CD14-positive monocyte (primary cell): ENCODE measurements at regions not wholly inside any gene's neighbourhood (a gene's known extent, or its start where the extent isn't known, plus 50 kb on each side); places are given as distances from the start of the nearest gene placed in this dataset.

Experiments used
- DNase-seq, 3 donors: peaks; one replicate each; pipeline ENCODE4 v3.0.0-alpha.2; 2011 to 2022
- H2AFZ ChIP-seq: 2 replicates; pipeline ENCODE4 v1.6.0; 2012; ENCODE audit warnings: mild to moderate bottlenecking, low read depth, low read length, inconsistent platforms; ENCODE audit not compliant: insufficient read depth, poor library complexity, severe bottlenecking
- H3K27ac ChIP-seq, 2 donors: 1 replicate in 1 of 2; 2 replicates in 1 of 2; pipeline ENCODE4 v1.5.1; 2012 to 2013; ENCODE audit warnings: low read length in 2 of 2, control low read depth in 1 of 2, inconsistent platforms in 1 of 2, low read depth in 1 of 2, mild to moderate bottlenecking in 1 of 2
- H3K27me3 ChIP-seq, 2 donors: one replicate each; pipeline versions ENCODE4 v1.6.0 to v1.6.1; 2011 to 2013; ENCODE audit warnings: low read length in 2 of 2; ENCODE audit not compliant: control insufficient read depth in 2 of 2, insufficient read depth in 2 of 2
- H3K36me3 ChIP-seq, 2 donors: replicated peaks in 1 of 2; 1 replicate in 1 of 2; 2 replicates in 1 of 2; pipeline versions ENCODE4 v1.5.1 to v1.6.1; 2012 to 2013; ENCODE audit warnings: low read length in 2 of 2, control low read depth in 1 of 2, inconsistent platforms in 1 of 2, mild to moderate bottlenecking in 1 of 2; ENCODE audit not compliant: insufficient read depth in 2 of 2, control insufficient read depth in 1 of 2
- H3K4me1 ChIP-seq, 2 donors: 1 replicate in 1 of 2; 2 replicates in 1 of 2; pipeline versions ENCODE4 v1.5.1 to v1.6.1; 2012 to 2013; ENCODE audit warnings: low read length in 2 of 2, control low read depth in 1 of 2, inconsistent platforms in 1 of 2, mild to moderate bottlenecking in 1 of 2, moderate library complexity in 1 of 2; ENCODE audit not compliant: insufficient read depth in 2 of 2, control insufficient read depth in 1 of 2
- H3K4me2 ChIP-seq: replicated peaks from 2 replicates; pipeline ENCODE3; 2012; ENCODE audit warnings: low read length, moderate library complexity, mild to moderate bottlenecking; ENCODE audit not compliant: poor library complexity, severe bottlenecking; ENCODE audit errors: extremely low read depth
- H3K4me3 ChIP-seq, 3 experiments: fragments of 200-600 bp in 1 of 3; sonication (generic) in 1 of 3; replicated peaks in 1 of 3; 1 replicate in 2 of 3; 2 replicates in 1 of 3; pipeline ENCODE4 v1.5.1; 2011 to 2013; ENCODE audit warnings: low read length in 3 of 3, mild to moderate bottlenecking in 3 of 3, control low read depth in 2 of 3, low read depth in 2 of 3, inconsistent platforms in 1 of 3, moderate library complexity in 1 of 3
- H3K79me2 ChIP-seq: 2 replicates; pipeline ENCODE4 v1.6.0; 2012; ENCODE audit warnings: mild to moderate bottlenecking, control low read depth, inconsistent platforms, low read length, moderate library complexity; ENCODE audit not compliant: insufficient read depth
- H3K9ac ChIP-seq: 2 replicates; pipeline ENCODE4 v1.6.0; 2017; ENCODE audit warnings: low read length, mild to moderate bottlenecking; ENCODE audit not compliant: insufficient read depth, poor library complexity, severe bottlenecking
- H3K9me3 ChIP-seq, 2 donors: replicated peaks in 1 of 2; 1 replicate in 1 of 2; 2 replicates in 1 of 2; pipeline versions ENCODE4 v1.5.1 to v1.6.1; 2012 to 2013; ENCODE audit warnings: low read length in 2 of 2, control low read depth in 1 of 2; ENCODE audit not compliant: control insufficient read depth in 1 of 2, insufficient read depth in 1 of 2
- H4K20me1 ChIP-seq: 2 replicates; pipeline ENCODE4 v1.6.0; 2012; ENCODE audit warnings: mild to moderate bottlenecking, low read length, control low read depth, moderate library complexity; ENCODE audit not compliant: insufficient read depth
- H3K27ac Mint-ChIP-seq, 7 donors: one replicate each; pipeline ENCODE4 v1.8.0; 2020; ENCODE audit warnings: mild to moderate bottlenecking in 7 of 7, mixed read lengths in 7 of 7, moderate library complexity in 6 of 7, inconsistent platforms in 2 of 7
- H3K27me3 Mint-ChIP-seq, 3 donors: one replicate each; pipeline ENCODE4 v1.8.0; 2021 to 2022; ENCODE audit warnings: low read depth in 3 of 3, mild to moderate bottlenecking in 3 of 3, mixed read lengths in 3 of 3, moderate library complexity in 3 of 3, inconsistent platforms in 1 of 3
- H3K36me3 Mint-ChIP-seq, 2 donors: one replicate each; pipeline ENCODE4 v1.8.0; 2020; ENCODE audit warnings: mixed read lengths in 2 of 2, inconsistent platforms in 1 of 2, mild to moderate bottlenecking in 1 of 2
- H3K4me1 Mint-ChIP-seq: one replicate; pipeline ENCODE4 v1.8.0; 2020; ENCODE audit warnings: mild to moderate bottlenecking, mixed read lengths
- H3K4me3 Mint-ChIP-seq, 2 donors: one replicate each; pipeline ENCODE4 v1.8.0; 2020; ENCODE audit warnings: mild to moderate bottlenecking in 2 of 2, mixed read lengths in 2 of 2, moderate library complexity in 1 of 2
- H3K9me3 Mint-ChIP-seq, 7 donors: one replicate each; pipeline ENCODE4 v1.8.0; 2020 to 2022; ENCODE audit warnings: mixed read lengths in 7 of 7, mild to moderate bottlenecking in 6 of 7, moderate library complexity in 6 of 7, inconsistent platforms in 2 of 7
- WGBS: methylation state at CpG from one replicate; pipeline ENCODE4 v1.1.5; 2013; ENCODE audit warnings: missing lambda C conversion rate; ENCODE audit not compliant: insufficient coverage; 5-methylcytosine and 5-hydroxymethylcytosine counted together
- intact Hi-C, 2 donors: fragments of 100-400 bp; cut with micrococcal nuclease; formaldehyde crosslinking; loops; one replicate each; pipeline versions ENCODE4 v1.15.0 to v1.15.1; 2023
- TF ChIP-seq, protein P1 (sequence below): fragments of 200-600 bp; IDR thresholded peaks from one replicate; pipeline ENCODE4 v1.8.0; 2022; ENCODE audit warnings: antibody characterized with exemption, mild to moderate bottlenecking

DNA sequence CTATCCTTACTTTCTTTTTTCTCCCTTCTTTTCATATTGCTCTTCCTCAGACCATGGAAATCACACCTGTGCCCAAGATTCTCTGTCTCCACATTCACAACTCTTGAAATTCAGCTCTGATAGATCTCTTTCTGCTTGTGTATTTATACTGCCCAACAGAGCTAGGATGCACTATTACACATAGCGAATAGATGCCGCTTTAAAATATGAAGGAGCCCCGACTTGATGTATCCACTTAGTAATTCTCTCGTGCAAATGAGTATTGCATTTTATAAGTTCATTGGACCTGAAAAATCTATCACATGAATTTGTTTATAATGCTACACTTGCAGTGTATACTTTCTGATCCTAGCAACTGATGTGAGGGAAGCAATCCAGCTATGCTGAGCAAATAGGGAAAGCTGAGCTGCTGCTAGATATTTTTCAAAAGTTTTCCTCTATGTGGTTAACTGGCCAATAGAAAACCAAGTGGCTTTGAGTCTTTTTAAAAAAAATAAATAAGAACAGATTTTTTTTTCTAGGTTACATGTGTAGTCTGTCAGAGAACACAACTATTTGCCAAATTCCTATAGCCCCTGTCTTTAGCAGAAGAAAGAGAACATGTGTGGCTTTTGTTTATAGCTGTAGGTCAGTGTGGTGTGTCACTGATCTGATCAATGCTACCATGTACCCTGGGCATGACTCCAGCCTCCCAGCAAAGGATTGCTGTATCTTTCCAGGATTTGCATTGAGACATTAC lies 64.3 kb upstream of the LEKR1 start:
- Histone ChIP-seq H3K9me3 (no peaks in the 10 kb centered on the region), H3K27ac (no peak overlapping the region), H3K4me3 (no peak overlapping the region), H3K9ac (no peak overlapping the region), H3K79me2 (no peaks in the 10 kb centered on the region), H3K36me3 (no peaks in the 10 kb centered on the region), H3K4me1 (no peaks in the 10 kb centered on the region), H4K20me1 (no peaks in the 10 kb centered on the region), H2AFZ (no peak overlapping the region), H3K27me3 (no peaks in the 10 kb centered on the region), H3K4me2 (no peak overlapping the region)
- Mint-ChIP-seq H3K27me3 (no peaks in the 10 kb centered on the region), H3K36me3 (no peaks in the 10 kb centered on the region), H3K4me1 (peaks cover 3% of the 10 kb centered on the region), H3K9me3 (no peaks in the 10 kb centered on the region), H3K27ac (no peak overlapping the region), H3K4me3 (no peak overlapping the region)
- intact Hi-C loops, result no loop called here
- TF ChIP-seq, protein P1, sequence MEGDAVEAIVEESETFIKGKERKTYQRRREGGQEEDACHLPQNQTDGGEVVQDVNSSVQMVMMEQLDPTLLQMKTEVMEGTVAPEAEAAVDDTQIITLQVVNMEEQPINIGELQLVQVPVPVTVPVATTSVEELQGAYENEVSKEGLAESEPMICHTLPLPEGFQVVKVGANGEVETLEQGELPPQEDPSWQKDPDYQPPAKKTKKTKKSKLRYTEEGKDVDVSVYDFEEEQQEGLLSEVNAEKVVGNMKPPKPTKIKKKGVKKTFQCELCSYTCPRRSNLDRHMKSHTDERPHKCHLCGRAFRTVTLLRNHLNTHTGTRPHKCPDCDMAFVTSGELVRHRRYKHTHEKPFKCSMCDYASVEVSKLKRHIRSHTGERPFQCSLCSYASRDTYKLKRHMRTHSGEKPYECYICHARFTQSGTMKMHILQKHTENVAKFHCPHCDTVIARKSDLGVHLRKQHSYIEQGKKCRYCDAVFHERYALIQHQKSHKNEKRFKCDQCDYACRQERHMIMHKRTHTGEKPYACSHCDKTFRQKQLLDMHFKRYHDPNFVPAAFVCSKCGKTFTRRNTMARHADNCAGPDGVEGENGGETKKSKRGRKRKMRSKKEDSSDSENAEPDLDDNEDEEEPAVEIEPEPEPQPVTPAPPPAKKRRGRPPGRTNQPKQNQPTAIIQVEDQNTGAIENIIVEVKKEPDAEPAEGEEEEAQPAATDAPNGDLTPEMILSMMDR, result no peak
- no CpG with 5 or more reads among the region's 4 CpGs for WGBS
- no peak for DNase-seq

DNA sequence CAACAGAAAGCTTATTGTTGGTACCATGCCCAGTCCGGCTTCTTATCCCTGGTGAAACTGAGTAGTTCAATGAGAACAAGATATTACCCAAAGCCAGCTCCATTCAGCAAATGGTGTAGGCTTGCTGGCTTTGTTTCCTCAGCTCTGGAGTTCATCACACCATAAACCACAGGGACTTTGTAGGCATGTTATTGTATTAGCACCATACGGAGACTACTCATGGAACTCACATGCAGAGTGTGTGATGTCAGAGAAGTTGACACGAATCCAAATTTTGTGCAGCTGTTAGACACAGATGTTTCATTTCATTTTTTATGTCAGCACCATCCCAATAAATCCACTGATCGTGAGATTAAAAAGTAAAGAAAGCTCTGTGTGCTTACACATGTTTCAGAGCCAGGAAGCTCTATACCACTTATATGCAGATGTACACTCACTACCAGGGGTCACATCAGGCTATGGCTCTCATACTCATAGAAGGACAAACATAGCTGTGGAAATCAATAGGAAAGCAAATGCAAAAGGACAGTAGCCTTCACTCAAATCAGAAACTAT lies 63.4 kb upstream of the LEKR1 start:
- Histone ChIP-seq H4K20me1 (no peaks in the 10 kb centered on the region), H3K9me3 (no peaks in the 10 kb centered on the region), H3K79me2 (no peaks in the 10 kb centered on the region), H3K4me2 (no peak overlapping the region), H3K4me3 (no peak overlapping the region), H3K27me3 (no peaks in the 10 kb centered on the region), H3K36me3 (no peaks in the 10 kb centered on the region), H2AFZ (no peak overlapping the region), H3K9ac (no peak overlapping the region), H3K27ac (no peak overlapping the region), H3K4me1 (no peaks in the 10 kb centered on the region)
- Mint-ChIP-seq H3K4me3 (no peak overlapping the region), H3K27ac (no peak overlapping the region), H3K27me3 (no peaks in the 10 kb centered on the region), H3K9me3 (no peaks in the 10 kb centered on the region), H3K36me3 (no peaks in the 10 kb centered on the region), H3K4me1 (peaks cover 3% of the 10 kb centered on the region)
- no peak for DNase-seq
- intact Hi-C loops, result no loop called here
- 100% methylated on average over 1 of the region's 4 CpGs for WGBS
- TF ChIP-seq, protein P1, result no peak
